ENCODE measurements at regions not wholly inside any gene's neighbourhood (a gene's known extent, or its start where the extent isn't known, plus 50 kb on each side); places are given as distances from the start of the nearest gene placed in this dataset.

- Histone ChIP-seq H3K36me3 (replicated peaks; ENCODE audit: insufficient read depth, low read length) (no peaks in the 10 kb centered on the region), H3K4me3 (ENCODE audit: low read length) (no peak overlapping the region), H3K9me2 (replicated peaks; ENCODE audit: insufficient read depth, low read length) (no peaks in the 10 kb centered on the region), H3K27ac (ENCODE audit: low read length) (no peak overlapping the region), H3F3A (ENCODE audit: insufficient read depth, low read length) (no peaks in the 10 kb centered on the region), H3K9ac (ENCODE audit: low read length) (no peak overlapping the region), H3K9me3 (replicated peaks; ENCODE audit: insufficient read depth, low read length) (no peaks in the 10 kb centered on the region), H3K4me1 (ENCODE audit: low read length) (no peaks in the 10 kb centered on the region), H2AFZ (ENCODE audit: low read length) (no peak overlapping the region), H4K20me1 (ENCODE audit: insufficient read depth, low read length) (no peaks in the 10 kb centered on the region), H3K4me2 (ENCODE audit: low read depth, low read length) (no peak overlapping the region), H3K79me2 (ENCODE audit: low read length) (no peaks in the 10 kb centered on the region), H3K27me3 (replicated peaks; ENCODE audit: insufficient read depth, low read length) (peaks cover 62% of the 10 kb centered on the region)
- DNase-seq, result no peak
- TF ChIP-seq EZH2 (optimal IDR thresholded peaks at IDR 0.05; ENCODE audit: low read depth, low read length) (no peak), EZH2phosphoT487 (IDR thresholded peaks at IDR 0.05; ENCODE audit: low read length) (no peak), CTCF (IDR thresholded peaks at IDR 0.05; ENCODE audit: low read length) (no peak)
Observed at GRCh38 chr7:1341361-1342089, 108.9 kb downstream of the UNCX start.

GRCh38 chr7:1342090-1342640 lies 109.5 kb downstream of the UNCX start:
- H3K4me1 ChIP-seq (ENCODE audit: low read length), result no peaks in the 10 kb centered on the region
- no peak overlapping the region for H2AFZ ChIP-seq (ENCODE audit: low read length)
- no peaks in the 10 kb centered on the region for H3K79me2 ChIP-seq (ENCODE audit: low read length)
- no peaks in the 10 kb centered on the region for H3K9me2 ChIP-seq (replicated peaks; ENCODE audit: insufficient read depth, low read length)
- DNase-seq, result no peak
- no peak for TF ChIP-seq CTCF (IDR thresholded peaks at IDR 0.05; ENCODE audit: low read length)
- no peak for TF ChIP-seq EZH2 (optimal IDR thresholded peaks at IDR 0.05; ENCODE audit: low read depth, low read length)
- no peak for TF ChIP-seq EZH2phosphoT487 (IDR thresholded peaks at IDR 0.05; ENCODE audit: low read length)
- H3K36me3 ChIP-seq (replicated peaks; ENCODE audit: insufficient read depth, low read length), result no peaks in the 10 kb centered on the region
- no peaks in the 10 kb centered on the region for H3K9me3 ChIP-seq (replicated peaks; ENCODE audit: insufficient read depth, low read length)
- no peaks in the 10 kb centered on the region for H4K20me1 ChIP-seq (ENCODE audit: insufficient read depth, low read length)
- no peak overlapping the region for H3K4me2 ChIP-seq (ENCODE audit: low read depth, low read length)
- peaks cover 64% of the 10 kb centered on the region for H3K27me3 ChIP-seq (replicated peaks; ENCODE audit: insufficient read depth, low read length)
- H3F3A ChIP-seq (ENCODE audit: insufficient read depth, low read length), result no peaks in the 10 kb centered on the region
- no peak overlapping the region for H3K9ac ChIP-seq (ENCODE audit: low read length)
- H3K4me3 ChIP-seq (ENCODE audit: low read length), result no peak overlapping the region
- no peak overlapping the region for H3K27ac ChIP-seq (ENCODE audit: low read length)

- Histone ChIP-seq H4K20me1 (ENCODE audit: insufficient read depth, low read length) (no peaks in the 10 kb centered on the region), H3K79me2 (ENCODE audit: low read length) (no peaks in the 10 kb centered on the region), H3K4me1 (ENCODE audit: low read length) (no peaks in the 10 kb centered on the region), H3K9me3 (replicated peaks; ENCODE audit: insufficient read depth, low read length) (no peaks in the 10 kb centered on the region), H3F3A (ENCODE audit: insufficient read depth, low read length) (no peaks in the 10 kb centered on the region), H3K4me2 (ENCODE audit: low read depth, low read length) (no peak overlapping the region), H3K9me2 (replicated peaks; ENCODE audit: insufficient read depth, low read length) (no peaks in the 10 kb centered on the region), H3K4me3 (ENCODE audit: low read length) (no peak overlapping the region), H3K27me3 (replicated peaks; ENCODE audit: insufficient read depth, low read length) (peaks cover 73% of the 10 kb centered on the region), H3K9ac (ENCODE audit: low read length) (no peak overlapping the region), H3K27ac (ENCODE audit: low read length) (no peak overlapping the region), H3K36me3 (replicated peaks; ENCODE audit: insufficient read depth, low read length) (no peaks in the 10 kb centered on the region), H2AFZ (ENCODE audit: low read length) (no peak overlapping the region)
- no peak for DNase-seq
- TF ChIP-seq EZH2 (optimal IDR thresholded peaks at IDR 0.05; ENCODE audit: low read depth, low read length) (no peak), EZH2phosphoT487 (IDR thresholded peaks at IDR 0.05; ENCODE audit: low read length) (no peak), CTCF (IDR thresholded peaks at IDR 0.05; ENCODE audit: low read length) (no peak)
Observed at GRCh38 chr7:1343551-1343950, 110.9 kb downstream of the UNCX start.
